ENCODE measurements at regions not wholly inside any gene's neighbourhood (a gene's known extent, or its start where the extent isn't known, plus 50 kb on each side); places are given as distances from the start of the nearest gene placed in this dataset.
"Not testable (repeated sequence)": the region's sequence is repeated elsewhere in the genome, so short reads cannot be mapped to it uniquely, and the experiment has no call there.

DNA sequence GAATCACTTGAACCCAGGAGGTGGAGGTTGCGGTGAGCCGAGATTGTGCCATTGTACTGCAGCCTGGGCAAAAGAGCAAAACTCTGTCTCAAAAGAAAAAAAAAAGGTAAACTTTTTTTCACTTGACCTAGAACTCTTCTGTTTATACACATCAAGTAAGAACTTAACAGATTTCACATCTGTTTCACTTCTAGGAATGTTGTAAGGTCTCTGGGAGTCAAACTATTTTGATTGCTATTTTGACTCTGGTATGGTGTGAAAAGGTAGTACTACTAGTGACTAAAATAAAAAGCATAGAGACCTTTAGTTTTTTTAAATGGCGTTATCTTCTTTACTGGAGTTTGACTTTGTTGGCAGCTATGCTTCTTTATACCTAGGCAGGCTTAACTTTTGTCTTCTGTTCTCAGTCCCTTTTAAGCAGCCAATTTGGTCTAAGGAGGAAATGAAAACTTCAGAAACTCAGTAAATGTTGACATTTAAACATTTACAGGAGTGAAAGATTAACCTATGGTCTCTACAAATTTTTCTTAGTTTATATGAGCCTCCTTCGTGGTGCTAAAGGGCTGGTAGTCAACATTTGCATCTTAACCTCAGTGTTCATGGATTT, 84.7 kb downstream of the METTL2B start:
- DNase-seq (ENCODE audit: low read depth in 3 of 3), result not testable (repeated sequence)

DNA sequence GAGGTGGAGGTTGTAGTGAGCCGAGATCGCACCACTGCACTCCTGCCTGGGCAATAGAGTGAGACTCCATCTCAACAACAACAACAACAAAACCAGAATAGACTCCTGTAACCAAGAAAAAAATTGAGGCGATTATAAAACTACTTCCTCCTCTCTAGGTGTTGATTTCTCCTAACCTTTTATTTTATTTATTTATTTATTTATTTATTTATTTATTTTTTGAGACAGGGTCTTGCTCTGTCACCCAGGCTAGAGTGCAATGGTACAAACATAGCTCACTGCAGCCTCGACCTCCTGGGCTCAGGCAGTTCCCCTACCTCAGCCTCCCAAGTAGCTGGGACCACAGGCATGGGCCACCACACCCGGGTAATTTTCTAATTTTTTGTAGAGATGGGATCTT, 86.2 kb downstream of the METTL2B start:
- not testable (repeated sequence) for DNase-seq (ENCODE audit: low read depth in 3 of 3)

DNA sequence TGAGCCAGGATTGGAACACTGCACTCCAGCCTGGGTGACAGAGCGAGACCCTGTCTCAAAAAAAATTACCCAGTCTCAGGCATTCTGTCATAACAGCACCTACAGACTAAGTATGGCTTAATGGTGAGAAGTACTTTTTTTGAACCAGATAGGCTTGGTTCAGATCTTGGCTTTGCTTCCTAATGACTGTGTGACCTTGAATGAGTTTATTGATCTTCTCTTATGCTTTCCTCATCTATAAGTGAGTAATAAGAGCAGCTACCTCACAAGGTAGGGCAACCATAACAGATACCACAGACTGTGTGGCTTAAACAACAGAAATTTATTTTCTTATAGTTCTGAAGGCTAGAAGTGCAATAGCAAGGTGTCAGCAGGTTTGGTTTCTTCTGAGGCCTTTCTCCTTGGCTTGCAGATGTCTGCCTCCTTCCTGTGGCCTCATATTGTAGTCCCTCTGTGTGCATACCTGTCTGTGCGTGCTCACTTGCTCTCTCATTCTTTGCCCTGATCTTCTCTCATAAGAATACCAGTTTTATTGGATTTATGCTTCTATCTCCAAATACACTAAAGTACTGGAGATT, 87.7 kb downstream of the METTL2B start:
- DNase-seq (ENCODE audit: low read depth in 3 of 3), result not testable (repeated sequence)

DNA sequence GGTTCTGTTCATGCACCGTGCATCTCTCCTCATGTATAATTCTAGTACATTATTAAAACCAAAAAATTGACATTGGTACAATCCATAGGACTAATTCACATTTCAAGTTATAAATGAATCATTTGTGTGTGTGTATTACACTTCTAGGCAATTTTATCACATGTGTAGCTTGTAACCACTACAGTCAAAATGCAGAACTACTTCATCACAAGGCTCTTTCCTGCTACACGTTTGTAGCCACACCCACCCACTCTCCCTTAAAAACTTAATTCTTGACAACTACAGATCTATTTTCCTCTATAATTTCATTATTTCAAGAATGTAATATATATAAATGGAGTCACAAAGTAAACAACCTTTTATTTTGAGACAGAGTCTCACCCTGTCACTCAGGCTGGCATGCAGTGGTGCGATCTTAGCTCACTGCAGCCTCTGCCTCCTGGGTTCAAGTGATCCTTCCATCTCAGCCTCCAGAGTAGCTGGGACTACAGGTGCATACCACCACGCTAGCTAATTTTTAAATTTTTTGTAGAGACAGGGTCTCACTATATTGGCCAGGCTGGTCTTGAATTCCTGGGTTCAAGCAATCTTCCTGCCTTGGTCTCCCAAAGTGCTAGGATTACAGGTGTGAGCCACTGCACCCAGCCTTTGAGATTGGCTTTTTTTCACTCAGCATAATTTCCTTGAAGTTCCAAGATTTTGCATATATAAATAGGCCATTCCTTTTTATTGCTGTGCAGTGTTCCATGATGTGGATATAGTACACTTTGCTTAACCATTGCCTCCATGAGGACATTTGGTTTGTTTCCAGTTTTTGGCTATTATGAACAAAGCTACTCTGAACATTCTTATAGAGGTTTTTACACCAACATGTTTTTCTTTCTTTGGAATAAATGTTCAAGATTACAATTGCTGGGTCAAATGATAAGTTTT, 88.7 kb downstream of the METTL2B start:
- not testable (repeated sequence) for DNase-seq (ENCODE audit: low read depth in 3 of 3)

DNA sequence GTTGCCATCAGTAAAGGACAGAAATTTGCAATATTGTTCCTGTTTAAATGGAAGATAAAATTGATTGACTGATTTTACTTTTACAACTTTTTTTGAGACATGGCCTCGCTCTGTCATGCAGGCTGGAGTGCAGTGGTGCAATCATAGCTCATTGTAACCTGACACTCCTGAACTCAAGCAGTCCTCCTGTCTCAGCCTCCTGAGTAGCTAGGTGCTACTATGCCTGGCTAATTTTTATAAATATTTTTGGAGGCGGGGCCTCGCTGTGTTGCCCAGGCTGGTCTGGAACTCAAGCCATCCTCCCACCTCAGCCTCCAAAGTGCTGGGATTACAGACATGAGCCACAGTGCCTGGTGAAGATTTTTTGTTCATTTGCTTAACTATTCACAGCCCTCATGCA, 96.8 kb upstream of the GARIN1A start:
- not testable (repeated sequence) for DNase-seq (ENCODE audit: low read depth in 3 of 3)

DNA sequence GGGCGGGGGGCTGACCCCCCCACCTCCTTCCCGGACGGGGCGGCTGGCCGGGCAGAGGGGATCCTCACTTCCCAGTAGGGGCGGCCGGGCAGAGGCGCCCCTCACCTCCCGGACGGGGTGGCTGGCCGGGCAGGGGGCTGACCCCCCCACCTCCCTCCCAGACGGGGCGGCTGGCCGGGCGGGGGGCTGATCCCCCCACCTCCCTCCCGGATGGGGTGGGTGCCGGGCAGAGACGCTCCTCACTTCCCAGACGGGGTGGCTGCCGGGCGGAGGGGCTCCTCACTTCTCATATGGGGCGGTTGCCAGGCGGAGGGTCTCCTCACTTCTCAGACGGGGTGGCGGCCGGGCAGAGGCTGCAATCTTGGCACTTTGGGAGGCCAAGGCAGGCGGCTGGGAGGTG, 95.1 kb upstream of the GARIN1A start:
- DNase-seq (ENCODE audit: low read depth in 3 of 3), result not testable (repeated sequence)

DNA sequence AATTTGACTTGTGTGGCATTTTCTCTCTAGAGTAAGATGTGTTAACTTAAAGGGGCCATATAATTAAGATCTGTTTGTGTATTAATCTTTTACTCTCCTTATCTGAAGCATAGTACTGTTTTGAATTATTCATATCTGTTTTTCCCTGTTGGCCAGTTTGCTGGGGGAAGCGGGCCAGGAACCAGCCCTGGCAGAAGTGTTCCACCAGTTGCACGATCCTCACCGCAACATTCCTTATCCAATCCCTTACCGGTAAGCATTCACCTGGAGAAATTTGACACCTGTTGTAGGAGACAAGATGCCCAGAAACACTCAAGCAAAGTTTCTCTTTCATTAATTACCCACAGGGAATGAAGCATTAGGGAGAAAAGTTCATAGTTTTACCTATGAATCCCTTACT, 92.2 kb upstream of the GARIN1A start:
- not testable (repeated sequence) for DNase-seq (ENCODE audit: low read depth in 3 of 3)

DNA sequence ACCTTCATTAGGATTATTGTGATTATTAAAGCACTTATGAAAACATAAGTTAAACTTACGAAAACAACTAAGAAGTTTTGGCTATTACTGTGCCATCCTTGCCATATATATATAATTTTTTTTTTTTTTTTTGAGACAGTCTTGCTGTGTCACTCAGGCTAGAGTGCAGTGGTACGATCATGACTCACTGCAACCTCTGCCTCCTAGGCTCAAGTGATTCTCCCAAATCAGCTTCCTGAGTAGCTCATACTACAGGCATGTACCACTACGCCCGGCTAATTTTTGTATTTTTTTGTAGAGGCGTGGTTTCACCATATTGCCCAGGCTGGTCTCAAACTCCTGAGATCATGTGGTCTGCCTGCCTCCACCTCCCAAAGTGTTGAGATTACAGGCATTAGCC, 91.0 kb upstream of the GARIN1A start:
- DNase-seq (ENCODE audit: low read depth in 3 of 3), result not testable (repeated sequence)

DNA sequence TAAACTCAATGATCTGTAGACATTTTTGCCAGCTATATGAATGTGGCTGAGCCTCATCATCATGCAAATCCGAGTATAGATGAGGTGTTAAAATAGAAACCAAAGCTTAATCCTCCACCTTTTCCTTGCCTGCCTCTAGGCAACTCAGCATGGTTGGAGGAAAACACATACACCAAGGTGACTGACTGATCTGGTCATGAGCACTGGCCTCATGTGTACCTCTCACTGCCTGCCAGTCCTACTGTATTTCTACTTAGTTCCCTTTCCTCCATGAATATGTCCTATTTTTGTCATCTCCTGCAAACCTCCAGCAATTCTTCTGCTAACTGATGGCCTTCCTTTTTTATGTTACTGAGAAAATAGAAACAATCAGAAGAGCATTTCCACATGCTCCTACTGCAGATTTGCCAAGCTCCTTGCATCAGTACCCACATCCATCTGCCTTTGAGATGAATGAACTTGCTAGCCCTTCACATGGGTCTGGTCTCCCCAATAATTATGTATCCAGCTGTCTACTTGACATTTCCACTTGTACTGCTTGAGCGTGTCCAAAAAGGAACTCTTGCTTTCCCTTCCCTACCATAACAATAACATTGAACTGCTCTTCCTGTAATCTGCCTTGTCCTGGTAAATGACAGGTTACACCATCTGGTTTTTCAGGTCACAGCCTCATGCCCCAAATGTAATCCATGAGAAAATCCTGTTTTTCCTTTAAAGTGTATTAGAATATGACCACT, 90.1 kb upstream of the GARIN1A start:
- DNase-seq (ENCODE audit: low read depth in 3 of 3), result not testable (repeated sequence)

DNA sequence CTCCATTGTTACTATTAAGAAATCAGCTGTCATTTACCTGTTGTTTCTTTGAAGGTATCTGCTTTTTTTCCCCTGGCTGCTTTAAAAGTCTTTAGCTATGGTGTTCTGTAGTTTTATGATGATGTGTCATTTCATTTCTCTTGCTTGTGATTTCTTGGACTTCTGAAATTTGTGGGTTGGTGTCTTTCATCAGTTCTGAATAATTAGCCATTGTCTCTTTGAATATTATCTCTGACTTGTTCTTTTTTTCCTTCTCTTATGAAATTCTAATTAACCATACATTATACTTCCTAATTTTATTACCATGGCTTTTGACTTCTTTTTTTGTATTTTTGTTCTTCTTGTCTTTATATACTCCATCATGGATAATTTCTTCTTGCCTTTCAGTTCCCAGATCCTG, 85.4 kb upstream of the GARIN1A start:
- DNase-seq (ENCODE audit: low read depth in 3 of 3), result not testable (repeated sequence)

DNA sequence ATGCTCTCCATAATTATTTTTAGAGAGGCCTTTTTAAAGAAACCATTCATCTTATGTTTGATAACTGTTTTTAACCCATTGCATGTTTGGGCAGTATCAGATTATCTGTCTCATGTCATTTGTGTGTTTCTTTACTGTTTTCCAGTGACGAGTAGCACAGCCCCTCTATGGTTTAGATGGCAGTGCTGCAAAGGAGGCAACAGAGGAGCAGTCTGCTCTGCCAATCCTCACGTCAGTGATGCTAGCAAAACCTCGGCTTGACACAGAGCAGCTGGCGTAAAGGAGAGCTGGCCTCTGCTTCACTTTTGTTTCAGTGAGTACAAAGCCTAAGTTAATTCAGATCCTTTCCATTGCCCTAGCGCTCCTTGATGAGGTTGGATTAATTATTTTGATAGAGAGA, 80.4 kb upstream of the GARIN1A start:
- DNase-seq (ENCODE audit: low read depth in 3 of 3), result no peak

DNA sequence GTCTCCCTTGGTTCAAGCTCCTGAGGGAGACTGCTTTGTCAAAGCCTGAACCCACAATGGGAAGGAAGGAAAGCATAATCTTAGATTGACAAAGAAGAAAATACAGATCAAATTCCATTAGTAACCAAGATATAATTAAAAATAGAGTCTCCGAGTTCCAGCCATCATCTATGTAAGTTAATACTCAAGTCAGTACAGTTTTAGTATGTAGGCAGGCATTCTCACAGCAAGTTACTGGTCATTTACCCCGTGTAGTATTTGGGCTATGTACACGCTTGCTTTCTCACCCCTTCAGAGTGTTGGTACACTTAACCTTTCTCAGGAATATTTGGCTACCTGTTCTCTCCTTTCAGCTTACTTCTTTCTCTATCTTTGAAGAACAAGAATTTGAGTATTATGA, 79.9 kb upstream of the GARIN1A start:
- not testable (repeated sequence) for DNase-seq (ENCODE audit: low read depth in 3 of 3)

DNA sequence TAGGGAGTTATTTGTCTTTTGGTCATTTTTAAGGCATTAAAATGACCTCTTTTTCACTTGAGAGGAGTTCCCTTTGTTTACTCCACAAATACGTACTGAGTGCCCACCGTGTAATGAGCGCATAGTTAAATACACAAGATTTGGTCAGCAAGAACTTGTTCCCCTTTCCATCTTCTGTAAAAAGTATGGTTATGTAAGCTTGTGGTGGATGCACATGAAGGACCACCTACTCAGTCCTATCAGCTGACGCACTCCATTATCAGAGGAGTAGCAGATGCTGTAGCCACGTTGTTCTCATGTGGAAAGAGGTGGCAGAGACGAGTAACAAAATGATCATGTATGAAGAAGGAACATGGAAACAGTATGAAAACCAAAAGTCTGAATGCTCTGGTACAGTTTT, 78.0 kb upstream of the GARIN1A start:
- not testable (repeated sequence) for DNase-seq (ENCODE audit: low read depth in 3 of 3)

DNA sequence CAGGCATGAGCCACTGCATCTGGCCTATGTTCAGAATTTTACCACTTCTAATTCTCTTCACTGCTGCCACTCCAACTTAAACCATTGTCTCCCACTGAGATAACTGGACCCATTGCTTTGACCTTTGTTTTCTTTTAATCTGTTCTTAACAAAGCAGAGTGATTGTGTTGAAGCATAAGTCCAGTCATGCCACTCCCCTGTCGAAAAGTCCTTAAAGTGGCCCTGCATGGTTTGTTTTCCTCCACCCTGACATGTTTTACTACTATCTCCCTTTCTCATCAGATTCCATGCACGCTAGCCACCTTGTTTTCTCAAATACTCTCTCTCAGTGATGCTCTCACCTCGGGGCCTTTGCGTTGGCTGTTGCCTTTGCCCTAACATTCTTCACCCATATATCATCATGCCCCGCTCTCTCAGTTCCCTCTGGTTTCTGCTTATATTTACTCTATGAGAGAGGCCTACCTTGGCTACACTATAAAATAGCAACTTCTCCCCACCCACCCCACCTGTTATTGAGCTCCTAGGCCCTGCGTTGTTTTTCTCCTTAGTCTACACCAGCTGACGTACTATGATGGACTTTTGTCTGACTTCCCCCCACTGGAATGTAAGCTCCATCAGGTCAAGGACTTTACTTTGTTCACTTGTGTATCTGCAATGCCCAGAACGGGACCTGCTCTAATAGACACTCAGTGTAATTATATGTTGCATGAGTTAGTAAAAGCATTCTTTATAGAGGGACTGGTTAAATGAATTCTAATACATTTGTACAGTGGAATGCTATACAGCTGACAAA, 75.6 kb upstream of the GARIN1A start:
- not testable (repeated sequence) for DNase-seq (ENCODE audit: low read depth in 3 of 3)

DNA sequence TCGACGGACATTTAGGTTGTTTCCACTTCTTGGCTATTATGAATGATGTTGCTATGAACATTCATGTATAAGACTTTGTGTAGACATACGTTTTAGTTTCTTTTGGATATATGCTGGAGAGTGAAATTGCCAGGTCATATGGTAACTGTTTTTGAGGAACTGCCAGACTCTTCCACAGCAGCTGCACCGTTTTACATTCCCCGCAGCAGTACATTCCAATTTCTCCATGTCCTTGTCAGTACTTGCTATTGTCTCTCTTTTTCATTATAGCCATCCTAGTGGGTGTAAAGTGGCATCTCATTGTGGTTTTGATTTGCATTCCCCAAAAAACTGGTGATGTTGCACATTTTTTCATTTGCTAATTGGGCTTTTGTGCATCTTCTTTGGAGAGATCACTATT, 73.1 kb upstream of the GARIN1A start:
- not testable (repeated sequence) for DNase-seq (ENCODE audit: low read depth in 3 of 3)

DNA sequence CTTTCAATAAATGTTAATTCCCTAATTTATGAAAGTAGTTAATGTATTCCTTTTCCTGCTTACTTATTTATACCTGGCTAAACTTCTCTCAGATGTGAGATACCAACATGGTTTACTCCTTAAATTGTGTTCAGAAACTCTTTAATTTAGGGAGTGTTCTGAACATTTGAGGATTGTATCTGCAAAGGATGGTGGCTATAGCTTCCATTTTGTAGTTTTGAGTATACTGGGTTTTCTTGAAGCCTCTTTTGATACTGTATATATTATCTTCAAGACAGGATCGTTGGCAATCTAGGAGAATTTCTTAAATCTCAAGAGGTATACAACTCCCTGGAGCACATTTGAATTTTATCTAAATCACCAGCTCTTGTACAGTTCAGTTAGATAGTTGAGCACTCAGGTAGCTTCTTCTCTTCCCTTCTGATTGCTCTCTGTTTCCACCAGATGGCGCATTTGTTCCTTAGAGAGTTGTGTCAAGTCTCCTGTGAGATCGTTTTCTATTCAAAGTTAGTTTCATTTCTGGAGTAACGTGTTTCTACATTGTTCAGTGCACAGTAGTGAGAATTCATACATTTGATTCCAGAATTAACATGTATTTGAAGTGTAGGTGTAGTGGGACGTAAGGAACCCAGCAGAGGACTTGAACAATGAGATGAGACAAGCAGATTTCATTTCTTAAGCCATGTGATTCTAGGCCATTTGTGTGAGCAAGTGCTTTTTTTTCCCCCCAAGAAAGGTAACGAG, 63.2 kb upstream of the GARIN1A start:
- peak; percentile 3 to 17 (median 5) for DNase-seq (ENCODE audit: low read depth in 3 of 3)

DNA sequence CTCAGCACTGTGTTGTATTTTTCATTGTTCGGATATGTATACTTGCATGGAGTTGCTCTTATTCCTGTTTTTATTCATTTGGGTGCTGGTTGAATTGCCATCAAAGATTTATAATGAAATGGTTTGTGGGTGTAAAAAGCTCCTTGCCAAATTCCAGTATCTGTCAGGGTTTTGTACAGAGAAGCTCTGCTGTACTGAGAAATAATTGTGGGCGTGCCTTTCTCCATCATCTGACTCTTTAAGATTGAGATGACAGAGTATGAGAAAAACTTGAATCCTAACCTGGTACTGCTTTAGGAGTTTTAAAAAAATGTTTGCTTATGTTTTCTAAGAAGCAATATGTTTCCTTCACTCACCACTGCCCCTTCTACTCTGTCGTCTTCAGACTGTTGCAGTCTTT, 58.7 kb upstream of the GARIN1A start:
- not testable (repeated sequence) for DNase-seq (ENCODE audit: low read depth in 3 of 3)

DNA sequence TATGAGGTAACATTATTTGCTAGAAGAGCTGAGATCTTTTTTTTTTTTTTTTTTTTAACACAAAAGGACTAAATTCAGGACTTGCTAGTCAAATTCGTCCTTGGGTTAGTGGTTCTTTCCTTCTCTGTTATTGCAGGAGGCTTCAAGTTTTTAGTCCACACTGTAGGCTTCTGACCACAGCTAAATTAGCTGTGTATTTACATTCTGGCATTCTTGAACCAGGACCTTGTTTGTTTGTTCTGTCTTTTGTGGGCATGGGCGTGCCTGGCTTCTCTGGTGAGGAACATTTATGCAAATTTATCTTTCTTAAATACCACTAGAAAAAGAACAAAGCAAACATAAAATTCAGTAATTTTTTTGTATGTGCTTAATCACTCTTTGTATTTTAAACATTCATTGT, 57.3 kb upstream of the GARIN1A start:
- not testable (repeated sequence) for DNase-seq (ENCODE audit: low read depth in 3 of 3)

DNA sequence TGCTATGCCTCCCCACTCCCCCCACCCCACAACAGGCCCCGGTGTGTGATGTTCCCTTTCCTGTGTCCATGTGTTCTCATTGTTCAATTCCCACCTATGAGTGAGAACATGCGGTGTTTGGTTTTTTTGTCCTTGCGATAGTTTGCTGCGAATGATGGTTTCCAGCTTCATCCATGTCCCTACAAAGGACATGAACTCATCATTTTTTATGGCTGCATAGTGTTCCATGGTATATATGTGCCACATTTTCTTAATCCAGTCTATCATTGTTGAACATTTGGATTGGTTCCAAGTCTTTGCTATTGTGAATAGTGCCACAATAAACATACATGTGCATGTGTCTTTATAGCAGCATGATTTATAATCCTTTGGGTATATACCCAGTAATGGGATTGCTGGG, 55.3 kb upstream of the GARIN1A start:
- DNase-seq (ENCODE audit: low read depth in 3 of 3), result not testable (repeated sequence)

All from stimulated activated CD4-positive, alpha-beta T cell treated with anti-CD3 and anti-CD28 coated beads, TNF-alpha, amount 100 ng/mL, for 48 hours (primary cell).